ENCODE measurements at regions not wholly inside any gene's neighbourhood (a gene's known extent, or its start where the extent isn't known, plus 50 kb on each side); places are given as distances from the start of the nearest gene placed in this dataset.

DNA sequence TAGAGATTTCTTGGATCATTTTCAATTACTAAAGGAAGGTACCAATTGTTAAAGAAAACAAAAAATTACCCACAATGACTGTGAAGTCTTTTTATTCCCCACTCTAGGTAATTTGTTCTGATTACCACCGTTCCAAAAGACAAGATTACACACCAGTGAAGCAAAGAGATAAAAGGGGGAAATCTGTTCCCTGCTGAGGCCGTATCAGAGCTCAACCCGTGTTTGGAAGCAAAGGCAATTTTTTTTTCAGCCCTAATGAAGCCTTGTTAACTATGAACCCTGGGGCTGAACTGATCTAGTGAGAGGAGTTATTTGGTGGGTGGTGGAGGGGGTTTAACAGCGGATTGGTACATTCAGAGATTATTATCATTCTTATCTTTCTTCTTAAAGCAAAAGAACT lies 128.5 kb downstream of the ALDH8A1 start:
- TF ChIP-seq, protein P1, sequence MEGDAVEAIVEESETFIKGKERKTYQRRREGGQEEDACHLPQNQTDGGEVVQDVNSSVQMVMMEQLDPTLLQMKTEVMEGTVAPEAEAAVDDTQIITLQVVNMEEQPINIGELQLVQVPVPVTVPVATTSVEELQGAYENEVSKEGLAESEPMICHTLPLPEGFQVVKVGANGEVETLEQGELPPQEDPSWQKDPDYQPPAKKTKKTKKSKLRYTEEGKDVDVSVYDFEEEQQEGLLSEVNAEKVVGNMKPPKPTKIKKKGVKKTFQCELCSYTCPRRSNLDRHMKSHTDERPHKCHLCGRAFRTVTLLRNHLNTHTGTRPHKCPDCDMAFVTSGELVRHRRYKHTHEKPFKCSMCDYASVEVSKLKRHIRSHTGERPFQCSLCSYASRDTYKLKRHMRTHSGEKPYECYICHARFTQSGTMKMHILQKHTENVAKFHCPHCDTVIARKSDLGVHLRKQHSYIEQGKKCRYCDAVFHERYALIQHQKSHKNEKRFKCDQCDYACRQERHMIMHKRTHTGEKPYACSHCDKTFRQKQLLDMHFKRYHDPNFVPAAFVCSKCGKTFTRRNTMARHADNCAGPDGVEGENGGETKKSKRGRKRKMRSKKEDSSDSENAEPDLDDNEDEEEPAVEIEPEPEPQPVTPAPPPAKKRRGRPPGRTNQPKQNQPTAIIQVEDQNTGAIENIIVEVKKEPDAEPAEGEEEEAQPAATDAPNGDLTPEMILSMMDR (conservative IDR thresholded peaks at IDR 0.05; ENCODE audit: low read length), result no peak
- TF ChIP-seq EZH2phosphoT487 (IDR thresholded peaks at IDR 0.05; ENCODE audit: borderline replicate concordance), result no peak

Measured in Loucy (cell line).